HS-27A (cell line): ENCODE measurements at regions not wholly inside any gene's neighbourhood (a gene's known extent, or its start where the extent isn't known, plus 50 kb on each side); places are given as distances from the start of the nearest gene placed in this dataset.
"Not testable (repeated sequence)": the region's sequence is repeated elsewhere in the genome, so short reads cannot be mapped to it uniquely, and the experiment has no call there.

Source experiments
- DNase-seq: peaks from one replicate; pipeline ENCODE4 v3.0.0-alpha.2; 2012; ENCODE audit warnings: low read depth, missing footprints

GRCh38 chr3:87101861-87102625 is 111.1 kb upstream of the VGLL3 start:
- no peak for DNase-seq

- DNase-seq, result not testable (repeated sequence)
These were observed 106.8 kb upstream of the VGLL3 start for GRCh38 chr3:87097733-87098132.

- no peak for DNase-seq
These were observed 99.7 kb upstream of the VGLL3 start for GRCh38 chr3:87090631-87091030.

GRCh38 chr3:87088993-87089841 is 98.3 kb upstream of the VGLL3 start:
- peak; percentile 87 for DNase-seq

GRCh38 chr3:87088430-87088992 is 97.6 kb upstream of the VGLL3 start:
- peak; percentile 53 for DNase-seq

- no peak for DNase-seq
These were observed 93.9 kb upstream of the VGLL3 start for GRCh38 chr3:87084868-87085267.

GRCh38 chr3:87082796-87083440 is 92.0 kb upstream of the VGLL3 start:
- peak; percentile 79 for DNase-seq

GRCh38 chr3:87077355-87077754 is 86.4 kb upstream of the VGLL3 start:
- no peak for DNase-seq

- DNase-seq, result peak; percentile 79
These were observed 86.0 kb upstream of the VGLL3 start for GRCh38 chr3:87076946-87077345.

GRCh38 chr3:87073496-87074145 is 82.7 kb upstream of the VGLL3 start:
- DNase-seq, result no peak

GRCh38 chr3:87072446-87072845 is 81.5 kb upstream of the VGLL3 start:
- DNase-seq, result no peak

- DNase-seq, result no peak
These were observed 79.0 kb upstream of the VGLL3 start for GRCh38 chr3:87069971-87070370.

- DNase-seq, result no peak
These were observed 78.1 kb upstream of the VGLL3 start for GRCh38 chr3:87069021-87069420.

GRCh38 chr3:87062685-87063084 is 71.7 kb upstream of the VGLL3 start:
- DNase-seq, result no peak

GRCh38 chr3:87057474-87057873 is 66.5 kb upstream of the VGLL3 start:
- DNase-seq, result no peak

GRCh38 chr3:87053553-87053952 is 62.6 kb upstream of the VGLL3 start:
- DNase-seq, result no peak

GRCh38 chr3:87052499-87053260 is 61.7 kb upstream of the VGLL3 start:
- no peak for DNase-seq

GRCh38 chr3:87047852-87048251 is 56.9 kb upstream of the VGLL3 start:
- no peak for DNase-seq

GRCh38 chr3:87046241-87046640 is 55.3 kb upstream of the VGLL3 start:
- DNase-seq, result no peak

- no peak for DNase-seq
These were observed 54.5 kb upstream of the VGLL3 start for GRCh38 chr3:87045473-87045872.

- DNase-seq, result no peak
These were observed 53.9 kb upstream of the VGLL3 start for GRCh38 chr3:87044846-87045245.
